GM10248 (cell line): ENCODE measurements at regions not wholly inside any gene's neighbourhood (a gene's known extent, or its start where the extent isn't known, plus 50 kb on each side); places are given as distances from the start of the nearest gene placed in this dataset.

Experiments
- CTCF ChIA-PET: fragments of 300-600 bp; sonication (Branson Sonifier 250); formaldehyde crosslinking; extraction: SDS; loops from one replicate; lab custom pipeline; 2021; ENCODE audit warnings: antibody characterized with exemption; lab: Yijun Ruan, JAX
- POLR2A ChIA-PET: fragments of 350-650 bp; sonication (Branson Sonifier 250); formaldehyde crosslinking; extraction: SDS; loops from one replicate; lab custom pipeline; 2020; ENCODE audit warnings: antibody characterized with exemption; lab: Yijun Ruan, JAX
- DNase-seq: peaks from one replicate; pipeline ENCODE4 v3.0.0; 2012; ENCODE audit errors: extremely low spot score
- TF ChIP-seq, protein P1 (sequence below): IDR thresholded peaks from 2 replicates; pipeline ENCODE4 v1.5.1; 2012; ENCODE audit warnings: mild to moderate bottlenecking, low read depth; ENCODE audit errors: extremely low read depth, missing control alignments, control extremely low read depth

- CTCF ChIA-PET, result interaction anchor here (1.0 kb wide), 1 partner anchor 8 kb away, joined by 3 read pairs; no protein-coding TSS in a partner anchor
- POLR2A ChIA-PET, result no interaction called here
- TF ChIP-seq, protein P1, sequence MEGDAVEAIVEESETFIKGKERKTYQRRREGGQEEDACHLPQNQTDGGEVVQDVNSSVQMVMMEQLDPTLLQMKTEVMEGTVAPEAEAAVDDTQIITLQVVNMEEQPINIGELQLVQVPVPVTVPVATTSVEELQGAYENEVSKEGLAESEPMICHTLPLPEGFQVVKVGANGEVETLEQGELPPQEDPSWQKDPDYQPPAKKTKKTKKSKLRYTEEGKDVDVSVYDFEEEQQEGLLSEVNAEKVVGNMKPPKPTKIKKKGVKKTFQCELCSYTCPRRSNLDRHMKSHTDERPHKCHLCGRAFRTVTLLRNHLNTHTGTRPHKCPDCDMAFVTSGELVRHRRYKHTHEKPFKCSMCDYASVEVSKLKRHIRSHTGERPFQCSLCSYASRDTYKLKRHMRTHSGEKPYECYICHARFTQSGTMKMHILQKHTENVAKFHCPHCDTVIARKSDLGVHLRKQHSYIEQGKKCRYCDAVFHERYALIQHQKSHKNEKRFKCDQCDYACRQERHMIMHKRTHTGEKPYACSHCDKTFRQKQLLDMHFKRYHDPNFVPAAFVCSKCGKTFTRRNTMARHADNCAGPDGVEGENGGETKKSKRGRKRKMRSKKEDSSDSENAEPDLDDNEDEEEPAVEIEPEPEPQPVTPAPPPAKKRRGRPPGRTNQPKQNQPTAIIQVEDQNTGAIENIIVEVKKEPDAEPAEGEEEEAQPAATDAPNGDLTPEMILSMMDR, result no peak
- DNase-seq, result no peak
These were observed 1565.5 kb upstream of the CADM2 start for GRCh38 chr3:83393276-83393675.

- CTCF ChIA-PET, result interaction anchor here (2.0 kb wide), 1 partner anchor 13 kb away, joined by 5 read pairs; no protein-coding TSS in a partner anchor
These were observed 1554.9 kb upstream of the CADM2 start for GRCh38 chr3:83403927-83404326.

GRCh38 chr3:83426300-83426699 is 1532.5 kb upstream of the CADM2 start:
- CTCF ChIA-PET, result no interaction called here
- DNase-seq, result no peak
- POLR2A ChIA-PET, result no interaction called here

More at GRCh38 chr3:83403927-83404326, 1554.9 kb upstream of the CADM2 start:
- no peak for DNase-seq
- TF ChIP-seq, protein P1, result no peak
- POLR2A ChIA-PET, result no interaction called here

DNA sequence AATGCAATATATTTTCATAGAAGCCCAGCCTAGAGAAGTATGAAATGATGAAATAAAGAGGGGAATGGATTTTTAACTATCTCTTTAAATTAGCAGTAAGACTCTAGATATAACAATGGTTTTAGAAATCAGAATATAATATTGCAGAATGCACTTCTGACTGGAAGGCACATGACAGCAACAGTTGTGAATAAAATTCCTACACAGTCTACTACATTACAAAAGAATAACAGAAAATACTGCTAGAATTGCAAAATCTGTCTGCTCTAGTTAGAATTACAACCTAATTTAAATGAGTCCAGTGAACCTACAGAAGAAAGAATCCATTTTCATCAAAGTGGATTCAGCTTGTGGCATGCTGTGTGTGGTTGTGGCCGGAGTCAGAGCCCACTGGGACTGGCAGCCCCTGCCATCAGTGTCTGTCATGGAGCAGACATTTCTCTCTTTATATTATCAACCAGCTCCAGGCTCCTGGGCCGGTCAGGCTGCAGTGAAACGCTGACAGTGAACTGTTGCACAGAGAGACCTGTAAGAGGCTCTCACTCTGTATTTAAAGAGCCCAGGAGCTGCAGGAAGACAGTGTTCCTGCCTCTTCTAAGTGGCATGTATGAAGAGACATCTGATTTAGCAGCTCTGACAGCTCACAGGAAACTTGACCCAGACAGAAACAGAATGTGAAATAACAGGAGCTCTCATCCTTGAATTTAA is 1523.8 kb upstream of the CADM2 start:
- no peak for DNase-seq
- TF ChIP-seq, protein P1, result no peak
- ChIA-PET CTCF (no interaction called here), POLR2A (no interaction called here)

More at GRCh38 chr3:83426300-83426699, 1532.5 kb upstream of the CADM2 start:
- TF ChIP-seq, protein P1, result no peak

GRCh38 chr3:83438188-83438587 is 1520.6 kb upstream of the CADM2 start:
- ChIA-PET CTCF (no interaction called here), POLR2A (no interaction called here)
- no peak for DNase-seq
- TF ChIP-seq, protein P1, result no peak

DNA sequence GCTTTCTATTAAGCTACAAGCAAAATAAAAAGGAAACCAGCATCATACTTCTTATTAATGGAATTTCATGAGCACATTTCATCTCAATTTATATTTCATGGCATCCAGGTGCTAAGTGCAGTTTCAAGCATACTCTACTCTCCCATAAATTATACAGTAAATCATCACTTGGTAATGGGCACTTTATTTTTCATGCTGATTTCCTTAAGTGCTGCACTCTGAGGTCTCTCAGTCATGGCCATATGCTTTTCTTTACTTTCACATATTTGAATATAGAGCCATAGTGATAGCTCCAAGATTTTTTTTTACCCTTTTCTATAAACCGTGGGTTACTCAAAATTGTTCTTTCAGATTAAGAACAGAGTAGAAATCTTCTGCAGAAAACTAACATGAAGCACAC is 1505.7 kb upstream of the CADM2 start:
- TF ChIP-seq, protein P1, result no peak
- DNase-seq, result no peak
- ChIA-PET CTCF (no interaction called here), POLR2A (no interaction called here)
